HG03439 (cell line): ENCODE measurements at regions not wholly inside any gene's neighbourhood (a gene's known extent, or its start where the extent isn't known, plus 50 kb on each side); places are given as distances from the start of the nearest gene placed in this dataset.
"Not testable (repeated sequence)": the region's sequence is repeated elsewhere in the genome, so short reads cannot be mapped to it uniquely, and the experiment has no call there.

ENCODE experiments used
- ATAC-seq: cut with Tn5 transposase; IDR thresholded peaks from one replicate; pipeline ENCODE4 v1.9.1; 2021; ENCODE audit warnings: mild to moderate bottlenecking, moderate library complexity; ENCODE audit not compliant: unreplicated experiment

DNA sequence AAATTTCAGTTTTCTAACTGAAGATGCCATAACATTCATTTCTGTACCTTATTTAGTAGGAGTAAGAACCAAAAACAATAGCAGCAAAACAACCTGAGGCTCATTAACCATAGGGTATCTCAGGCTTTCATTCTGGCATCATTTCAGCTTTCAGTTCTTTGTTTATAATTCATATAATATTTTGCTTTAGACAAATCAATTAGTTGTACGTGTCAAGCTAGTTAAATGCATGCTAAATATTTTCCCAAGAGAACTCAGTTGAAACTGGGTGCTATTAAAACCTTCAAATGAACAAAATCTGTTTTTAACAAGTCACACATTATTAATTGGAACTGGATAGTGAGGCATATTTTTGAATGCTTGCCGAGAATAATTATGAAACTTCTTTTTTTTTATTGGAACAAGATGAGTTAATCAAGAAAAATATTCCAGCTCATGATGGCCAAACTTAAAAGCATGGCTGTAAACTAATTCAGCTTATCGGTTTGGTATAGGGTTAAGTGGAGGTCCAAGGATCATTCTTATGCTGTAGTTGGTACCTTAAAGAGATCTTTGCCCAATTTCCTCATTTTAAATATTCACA is 442.7 kb downstream of the BTG1 start:
- ATAC-seq: no peak

DNA sequence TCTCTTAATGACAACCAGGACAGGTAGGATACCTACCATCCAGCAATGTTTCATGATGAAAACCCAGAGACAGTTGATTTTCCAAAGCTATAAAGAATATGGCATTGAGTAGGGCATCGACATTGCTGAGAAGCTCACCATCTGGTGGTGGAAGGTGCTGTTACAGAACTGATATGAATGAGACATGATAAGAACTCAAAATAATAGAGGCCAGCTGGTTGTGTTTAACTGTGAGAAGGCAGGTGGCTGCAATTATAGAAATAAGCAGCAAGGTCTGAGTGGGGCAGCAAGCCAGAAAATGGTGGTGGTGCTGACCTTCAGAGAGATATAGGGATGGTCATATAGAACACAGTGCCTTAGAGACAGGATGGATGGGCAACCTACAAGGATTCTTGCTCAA is 449.7 kb downstream of the BTG1 start:
- no peak for ATAC-seq

DNA sequence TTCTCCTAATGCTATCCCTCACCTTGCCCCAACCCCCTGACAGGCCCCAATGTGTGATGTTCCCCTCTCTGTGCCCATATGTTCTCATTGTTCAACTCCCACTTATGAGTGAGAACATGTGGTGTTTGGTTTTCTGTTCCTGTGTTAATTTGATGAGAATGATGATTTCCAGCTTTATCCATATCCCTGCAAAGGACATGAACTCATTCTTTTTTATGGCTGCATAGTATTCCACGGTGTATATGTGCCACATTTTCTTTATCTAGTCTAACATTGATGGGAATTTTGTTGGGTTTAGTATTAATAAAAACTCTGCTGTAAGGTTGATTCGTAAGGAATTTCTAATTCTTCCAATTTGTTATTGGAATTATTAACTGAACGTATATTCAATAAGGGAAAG is 450.2 kb downstream of the BTG1 start:
- ATAC-seq: not testable (repeated sequence)

DNA sequence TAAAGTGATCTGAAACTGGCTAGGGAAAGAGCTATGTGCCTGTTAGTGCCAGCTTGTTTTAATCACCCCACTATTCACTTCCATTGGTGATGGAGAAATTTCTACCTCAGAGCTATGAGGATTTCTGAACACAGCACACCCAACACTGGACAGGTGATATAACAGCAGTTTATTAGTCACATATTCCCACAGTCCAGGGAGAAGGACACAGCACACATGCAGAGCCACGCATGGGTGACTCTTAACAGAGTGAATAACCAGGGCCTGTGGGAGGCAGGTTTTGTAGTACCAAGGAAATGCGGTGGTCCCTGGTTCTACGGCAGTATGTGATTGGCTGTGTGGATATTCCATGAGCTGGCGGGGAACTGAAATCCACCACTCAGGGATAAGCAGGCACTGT is 455.1 kb downstream of the BTG1 start:
- no peak for ATAC-seq

DNA sequence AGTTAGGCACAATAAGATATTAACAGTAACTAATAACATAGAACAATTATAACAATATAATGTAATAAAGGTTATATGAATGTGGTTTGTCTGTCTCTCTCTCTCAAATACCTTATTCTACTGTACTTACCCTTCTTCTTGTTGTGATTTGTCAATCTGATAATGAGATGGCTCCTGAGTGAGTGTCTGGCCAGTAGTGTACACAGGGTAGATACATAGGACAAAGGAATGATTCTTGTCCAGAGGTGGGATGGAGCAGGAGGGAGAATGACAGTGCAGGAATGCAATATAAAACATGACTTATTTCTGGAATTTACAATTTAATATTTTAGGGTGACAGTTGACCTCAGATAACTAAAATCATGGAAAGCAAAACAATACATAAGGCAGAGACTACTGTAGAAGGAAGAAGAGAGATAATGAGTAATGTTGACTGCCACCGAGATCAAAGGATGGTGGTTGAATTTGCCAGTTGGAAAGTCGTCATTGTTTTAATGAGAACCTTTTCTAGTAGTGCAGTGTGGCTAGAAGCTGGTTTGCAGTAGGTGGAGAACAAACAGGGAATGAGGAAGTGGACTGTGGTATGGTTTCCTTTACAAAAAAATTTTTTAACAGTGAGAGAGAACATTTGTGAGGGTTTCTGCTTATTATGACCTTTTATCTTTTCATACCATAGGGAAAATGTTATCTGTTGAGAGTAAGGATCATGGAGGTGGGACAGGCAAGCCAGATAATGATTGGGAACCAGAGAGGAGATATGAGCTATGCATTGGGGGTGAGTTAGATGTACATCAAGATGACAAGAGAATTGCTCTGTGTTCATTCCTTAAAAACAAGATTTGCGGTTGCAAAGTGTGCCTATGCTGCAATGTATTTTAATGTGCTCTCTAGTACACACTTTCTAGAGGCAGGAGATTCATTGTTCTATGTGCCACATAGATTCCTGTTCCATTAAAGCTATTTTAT is 458.3 kb downstream of the BTG1 start:
- ATAC-seq: no peak

DNA sequence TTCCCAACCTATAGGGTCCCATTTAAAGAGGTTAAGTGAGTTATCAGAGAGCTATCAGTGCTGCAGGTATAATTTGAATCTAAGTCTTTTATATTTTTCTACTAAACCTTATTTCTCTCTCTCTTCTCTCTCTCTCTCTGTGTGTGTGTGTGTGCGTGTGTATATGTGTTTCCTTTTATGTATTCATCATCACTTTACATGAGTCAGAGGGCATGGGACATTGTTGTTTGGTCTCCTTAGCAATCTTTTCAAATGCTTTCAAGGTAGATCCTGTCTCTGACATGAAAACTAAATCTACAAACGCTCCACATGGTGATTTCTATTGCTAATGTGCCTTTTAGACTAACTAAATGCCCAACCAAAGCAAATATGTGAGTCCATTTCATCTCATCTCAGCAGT is 459.7 kb downstream of the BTG1 start:
- no peak for ATAC-seq

DNA sequence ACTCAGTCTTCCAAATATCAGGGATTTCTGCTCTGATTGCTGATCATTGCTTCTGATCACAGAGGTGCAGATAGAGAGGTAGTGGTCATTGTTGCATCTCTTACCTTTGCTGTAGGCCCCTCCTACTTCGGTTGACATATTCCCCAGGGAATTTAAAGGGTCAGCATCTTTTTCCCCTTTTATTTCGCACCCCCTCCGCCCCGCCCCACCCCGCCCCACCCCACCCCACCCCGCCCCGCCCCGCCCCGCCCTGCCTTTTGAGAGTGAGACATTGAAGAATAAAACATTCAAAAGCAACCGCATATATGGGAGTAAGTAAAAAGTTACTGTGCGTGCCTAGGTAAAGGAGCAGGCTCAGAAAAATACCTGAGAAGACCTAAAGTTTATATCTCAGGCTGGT is 463.9 kb downstream of the BTG1 start:
- ATAC-seq: no peak

DNA sequence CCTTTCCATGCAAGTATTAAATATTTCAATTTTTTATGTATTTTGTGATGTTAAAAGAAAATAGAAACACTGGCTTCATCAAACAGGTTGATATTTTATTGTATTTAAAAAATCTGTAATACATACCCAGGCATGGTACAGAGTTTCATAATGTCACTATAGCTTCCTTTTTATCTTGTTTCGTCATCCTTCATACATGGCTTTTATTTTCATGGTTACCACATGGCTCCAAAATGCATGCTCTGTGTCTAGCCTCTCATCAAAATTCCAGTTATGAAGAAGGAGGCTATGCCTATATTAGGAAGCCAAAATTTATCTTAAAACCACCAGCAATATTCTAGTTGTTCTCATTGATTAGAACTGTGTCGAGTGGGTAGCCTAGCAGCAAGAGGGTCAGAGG is 464.8 kb downstream of the BTG1 start:
- ATAC-seq: no peak

DNA sequence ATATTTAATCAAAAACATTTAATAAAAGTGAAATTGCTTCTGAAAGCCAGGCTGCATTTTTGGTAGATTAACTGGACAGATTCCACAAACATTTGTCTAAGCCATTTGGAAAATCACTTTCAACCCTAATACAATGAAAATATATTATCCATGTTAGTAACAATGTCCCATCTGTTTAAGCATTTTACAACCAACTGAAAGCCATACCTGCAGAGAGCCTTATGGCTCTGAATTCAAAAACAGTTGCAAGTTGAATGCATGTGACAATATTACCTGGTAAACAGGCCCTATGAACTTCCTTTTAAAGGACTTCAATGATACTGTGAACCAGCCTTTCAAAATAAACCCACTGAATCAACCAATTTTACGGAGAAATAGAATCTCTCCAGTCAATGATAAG is 468.1 kb downstream of the BTG1 start:
- no peak for ATAC-seq

DNA sequence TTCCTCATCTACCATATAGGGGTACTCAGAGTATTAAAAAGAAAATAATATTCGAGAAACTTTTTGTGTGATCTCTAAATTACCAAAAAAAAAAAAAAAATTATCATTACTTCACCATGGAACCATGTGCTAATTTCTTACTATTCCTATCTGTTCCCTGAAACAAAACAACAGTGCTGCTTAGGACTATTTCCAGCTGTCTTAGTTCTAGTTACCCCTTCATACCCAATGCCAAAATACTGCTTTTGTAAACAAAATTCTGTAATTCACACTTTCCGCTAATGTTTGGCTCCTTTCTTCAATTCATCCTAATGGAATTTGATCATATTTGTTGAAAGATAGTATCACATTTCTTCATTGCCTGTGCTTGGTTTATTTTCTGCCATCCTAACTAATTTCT is 470.2 kb downstream of the BTG1 start:
- no peak for ATAC-seq

DNA sequence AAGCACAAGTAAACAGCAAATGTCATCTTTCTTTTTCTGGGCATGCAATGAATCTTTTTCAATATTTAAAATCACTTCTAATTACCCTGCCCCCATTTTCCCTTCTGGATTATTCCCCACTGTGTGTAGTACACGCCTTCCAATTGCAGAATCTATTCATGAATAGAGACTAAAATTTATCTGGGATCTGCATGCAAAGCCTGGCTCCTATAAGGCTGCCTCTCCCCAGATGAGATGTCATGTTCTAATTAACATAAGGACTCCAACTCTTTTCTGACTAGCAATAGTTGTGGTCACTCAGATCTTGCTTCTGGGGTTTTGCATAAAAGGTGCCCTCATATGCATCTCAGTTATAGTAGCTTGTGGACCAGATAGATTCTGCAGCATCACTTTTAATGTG is 473.5 kb downstream of the BTG1 start:
- ATAC-seq: no peak

DNA sequence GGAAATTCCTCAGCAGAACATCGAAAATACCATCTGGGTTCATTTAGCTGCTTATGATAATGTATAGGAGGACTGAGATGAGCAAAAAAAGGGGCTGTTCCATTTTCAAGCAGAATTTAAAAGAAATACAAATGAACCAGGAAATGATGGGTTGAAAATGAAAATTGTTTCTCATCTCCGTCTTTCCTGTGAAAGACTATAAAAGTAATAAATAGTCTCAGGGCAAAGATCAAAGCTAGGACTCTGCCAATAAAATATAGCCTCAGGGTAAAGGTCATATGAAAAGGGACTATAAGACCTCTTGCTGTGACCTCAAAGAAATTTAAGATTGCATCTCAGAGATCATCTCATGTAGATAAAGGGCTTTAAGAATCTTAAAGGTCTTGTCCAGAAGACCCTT is 478.0 kb downstream of the BTG1 start:
- ATAC-seq: no peak

DNA sequence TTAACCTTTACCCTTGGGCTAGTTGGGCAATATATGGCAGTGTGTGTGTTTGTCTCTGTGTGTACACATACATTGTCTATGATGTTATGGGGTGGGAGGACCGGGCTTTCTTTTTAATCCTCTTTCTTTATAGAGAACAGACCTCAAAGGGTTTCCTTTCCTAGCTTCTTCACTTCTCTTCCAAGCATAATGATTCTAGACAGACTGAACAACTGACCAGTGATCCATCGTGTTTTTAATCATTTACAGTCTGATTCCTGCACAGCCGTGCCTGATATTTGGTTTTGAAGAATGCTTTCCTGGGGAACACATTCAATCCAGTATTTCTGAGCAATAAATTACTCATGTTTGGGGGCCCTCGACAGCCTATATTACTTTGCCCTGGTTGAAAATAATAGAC is 481.1 kb upstream of the DCN start:
- ATAC-seq: no peak

DNA sequence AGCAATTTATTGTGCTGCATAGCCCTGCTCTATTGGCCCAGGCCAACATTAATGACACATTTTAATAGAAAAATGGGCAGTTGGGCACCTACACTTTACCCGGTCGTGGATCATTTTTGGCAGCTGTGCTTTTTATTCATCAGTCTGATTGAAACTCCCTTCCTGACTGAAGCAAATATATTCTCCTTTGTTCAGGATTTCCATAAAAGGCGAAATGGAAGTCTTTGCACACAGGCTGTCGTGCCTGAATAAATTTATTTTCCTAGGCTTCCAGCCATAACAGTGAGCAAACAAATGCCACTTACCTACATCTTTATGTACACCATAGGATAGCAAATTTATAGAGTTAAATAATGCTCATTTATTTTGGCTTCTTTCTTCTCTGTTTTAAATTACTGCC is 480.7 kb upstream of the DCN start:
- no peak for ATAC-seq

DNA sequence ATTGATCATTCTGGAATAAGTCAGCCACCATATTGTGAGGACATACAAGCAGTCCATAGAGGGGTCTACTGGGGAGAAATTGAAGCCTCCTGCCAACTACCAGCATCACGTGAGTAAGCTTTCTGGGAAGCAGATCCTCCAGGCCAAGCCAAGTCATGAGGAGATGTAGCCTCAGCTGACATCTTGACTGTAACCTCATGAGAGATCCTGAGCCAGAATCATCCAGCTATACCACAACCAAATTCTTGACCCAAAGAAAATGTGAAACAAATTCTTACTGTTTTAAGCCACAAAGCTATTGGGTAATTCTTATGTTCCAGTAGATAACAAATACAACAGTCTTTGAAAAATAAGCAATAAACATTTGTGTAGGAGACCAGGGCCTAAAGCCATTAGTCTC is 479.4 kb upstream of the DCN start:
- ATAC-seq: no peak

DNA sequence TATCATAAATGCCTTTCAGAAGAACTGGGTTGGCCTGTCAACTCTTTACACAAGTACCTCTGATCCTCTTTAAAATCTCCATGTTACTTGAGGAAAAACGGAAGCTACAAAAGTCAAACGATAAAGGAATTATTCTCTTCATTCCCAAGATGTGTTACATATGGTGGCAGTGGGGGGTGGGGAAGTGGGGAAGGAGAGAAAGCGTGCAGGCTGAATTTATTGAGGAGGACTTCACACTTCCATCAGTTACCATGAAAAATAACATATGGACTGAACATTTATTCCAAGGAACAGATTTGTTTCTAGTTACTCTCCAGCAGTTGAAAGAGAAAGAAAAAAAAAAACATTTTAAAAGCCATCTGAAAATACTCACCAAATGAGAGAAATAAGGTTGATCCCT is 474.4 kb upstream of the DCN start:
- ATAC-seq: no peak

DNA sequence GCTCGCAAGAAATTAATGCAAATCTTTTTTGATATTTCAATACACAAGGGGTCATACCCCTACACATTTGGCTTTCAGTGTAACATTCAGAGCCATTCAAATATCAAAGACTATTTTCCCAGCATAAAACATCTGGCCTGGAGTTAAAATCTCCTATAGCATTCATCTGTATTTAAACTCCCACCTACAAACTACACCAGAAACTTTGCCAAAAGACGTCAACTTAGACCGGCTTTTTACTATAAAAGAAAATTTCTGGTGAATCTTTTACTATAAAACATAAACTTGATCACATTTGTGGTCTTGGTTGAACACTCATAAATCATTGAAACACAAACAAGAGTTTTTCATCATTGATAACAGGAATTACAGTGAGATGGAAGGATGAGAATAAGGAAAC is 473.3 kb upstream of the DCN start:
- no peak for ATAC-seq

DNA sequence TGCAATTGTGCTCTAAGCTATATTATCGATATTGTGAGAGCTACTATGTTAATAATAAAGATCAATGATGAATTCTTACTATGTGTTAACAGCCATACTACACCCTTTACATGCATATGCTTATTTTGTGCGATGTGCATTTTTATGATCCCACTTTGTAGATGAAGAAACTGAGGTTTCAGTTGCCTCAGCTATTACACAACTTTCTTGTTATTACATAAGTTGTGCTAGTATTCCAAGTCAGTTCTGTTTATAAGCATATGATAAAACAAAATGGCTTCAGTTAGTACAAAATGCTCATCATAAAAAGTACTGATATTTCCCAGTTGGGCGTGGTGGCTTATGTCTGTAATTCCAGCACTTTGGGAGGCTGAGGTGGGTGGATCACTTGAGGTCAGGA is 471.5 kb upstream of the DCN start:
- ATAC-seq: no peak

DNA sequence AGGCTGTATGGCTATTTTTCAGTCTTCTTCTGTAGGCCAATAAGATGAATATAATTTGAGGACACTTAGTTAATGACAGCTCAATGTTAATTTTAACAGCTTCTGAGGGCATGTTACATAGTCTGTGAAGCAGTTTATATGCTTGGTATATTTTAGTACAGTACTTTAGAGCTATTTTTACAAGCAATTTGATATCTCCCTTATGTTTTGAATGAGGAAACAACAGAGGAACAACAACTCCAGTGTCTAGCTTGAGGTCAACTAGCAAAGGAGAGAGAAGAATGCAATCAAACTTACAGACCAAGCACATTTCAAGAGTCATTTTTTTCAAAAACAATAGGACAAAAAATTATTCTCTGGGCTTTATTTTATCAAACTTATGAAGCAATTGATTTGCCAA is 469.1 kb upstream of the DCN start:
- ATAC-seq: no peak

DNA sequence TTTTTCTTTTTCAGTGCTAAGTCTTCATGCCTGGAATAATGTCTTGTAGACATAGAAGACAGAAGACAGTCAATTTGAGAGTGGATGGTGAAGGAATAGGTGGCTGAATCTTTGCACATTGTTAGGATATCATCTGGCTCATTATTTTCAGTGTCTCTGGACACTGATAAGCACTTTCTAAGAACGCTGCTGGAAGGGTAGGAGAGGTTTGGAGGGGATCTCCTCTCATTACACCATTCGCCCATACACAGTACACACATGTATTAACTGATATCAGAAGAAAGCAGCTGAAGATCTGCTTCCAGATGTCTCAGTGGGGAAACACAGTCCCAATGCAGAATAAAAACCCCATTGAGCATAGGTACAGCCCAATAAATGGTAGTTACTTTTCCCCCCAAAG is 461.1 kb upstream of the DCN start:
- ATAC-seq: no peak

DNA sequence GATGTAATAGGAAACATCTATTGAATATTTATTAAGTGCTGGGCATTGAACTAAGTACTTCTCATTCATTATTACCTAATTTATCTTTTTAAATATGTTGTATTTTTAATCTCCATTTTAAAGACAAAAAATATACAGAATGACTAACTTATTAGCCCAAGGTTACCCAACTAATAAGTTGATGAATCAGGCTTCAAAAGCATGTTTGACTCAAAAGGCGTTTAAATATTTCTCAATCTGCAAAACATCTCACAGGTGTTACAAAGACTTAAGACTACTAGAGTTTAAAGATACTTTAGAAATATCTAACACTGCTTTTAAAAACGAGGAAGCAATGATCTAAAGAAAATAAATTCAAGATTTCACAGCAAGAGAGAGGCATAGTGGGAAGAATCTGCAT is 457.4 kb upstream of the DCN start:
- no peak for ATAC-seq

DNA sequence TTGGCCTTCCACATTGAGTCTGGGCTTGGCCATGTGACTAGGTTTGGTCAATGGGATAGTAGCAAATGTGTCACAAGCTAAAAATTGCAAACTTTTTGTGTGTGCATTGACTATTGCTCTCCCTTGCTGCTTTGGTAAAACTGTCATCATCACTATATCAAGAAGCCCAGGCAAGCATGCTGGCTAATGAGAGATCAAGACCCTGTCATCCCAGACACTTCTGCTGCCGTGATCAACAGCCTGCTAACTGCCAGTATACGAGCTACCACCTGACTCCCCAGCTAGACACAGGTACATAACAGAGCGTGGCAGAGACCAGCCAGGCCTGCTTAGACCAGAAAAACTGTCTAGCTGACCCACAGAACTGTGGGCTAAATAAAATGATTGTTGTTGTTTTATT is 456.7 kb upstream of the DCN start:
- no peak for ATAC-seq
